Ishikawa (cell line): ENCODE measurements at regions not wholly inside any gene's neighbourhood (a gene's known extent, or its start where the extent isn't known, plus 50 kb on each side); places are given as distances from the start of the nearest gene placed in this dataset.

Experiments
- CEBPB ChIP-seq: IDR thresholded peaks from 2 replicates; pipeline ENCODE4 v1.6.1; 2012
- CREB1 ChIP-seq: IDR thresholded peaks from 2 replicates; pipeline ENCODE4 v1.6.1; 2012; ENCODE audit warnings: low read depth
- EGR1 ChIP-seq: IDR thresholded peaks from 2 replicates; pipeline ENCODE4 v1.6.1; 2012
- EP300 ChIP-seq: IDR thresholded peaks from 2 replicates; pipeline ENCODE4 v1.6.1; 2012; ENCODE audit warnings: borderline replicate concordance
- FOXM1 ChIP-seq: IDR thresholded peaks from 2 replicates; pipeline ENCODE4 v1.6.1; 2012; ENCODE audit warnings: low read depth, borderline replicate concordance
- MAX ChIP-seq: IDR thresholded peaks from 2 replicates; pipeline ENCODE4 v1.6.1; 2012
- NFIC ChIP-seq: IDR thresholded peaks from 2 replicates; pipeline ENCODE4 v1.6.1; 2012
- RAD21 ChIP-seq: IDR thresholded peaks from 2 replicates; pipeline ENCODE4 v1.6.1; 2012; ENCODE audit warnings: low read depth
- REST ChIP-seq: IDR thresholded peaks from 2 replicates; pipeline ENCODE4 v1.6.1; 2012; ENCODE audit warnings: low read depth, mild to moderate bottlenecking
- TAF1 ChIP-seq: IDR thresholded peaks from 2 replicates; pipeline ENCODE4 v1.6.1; 2012; ENCODE audit warnings: low read depth, mild to moderate bottlenecking
- TCF12 ChIP-seq: IDR thresholded peaks from 2 replicates; pipeline ENCODE4 v1.6.1; 2012; ENCODE audit warnings: low read depth
- TEAD4 ChIP-seq: IDR thresholded peaks from 2 replicates; pipeline ENCODE4 v1.6.1; 2012
- USF1 ChIP-seq: IDR thresholded peaks from 2 replicates; pipeline ENCODE4 v1.6.1; 2012
- YY1 ChIP-seq: IDR thresholded peaks from 2 replicates; pipeline ENCODE4 v1.6.1; 2012; ENCODE audit warnings: low read depth
- ZBTB7A ChIP-seq: IDR thresholded peaks from 2 replicates; pipeline ENCODE4 v1.6.1; 2012; ENCODE audit warnings: low read depth

- no peak for TF ChIP-seq MAX
These were observed 379.5 kb upstream of the KLHL29 start for GRCh38 chr2:23005469-23005868.

- TF ChIP-seq YY1 (no peak), CEBPB (no peak), TAF1 (no peak), ZBTB7A (no peak), USF1 (no peak), EGR1 (no peak), NFIC (no peak), REST (no peak)
These were observed 377.2 kb upstream of the KLHL29 start for GRCh38 chr2:23007631-23008235.

- TF ChIP-seq ZBTB7A (no peak), EGR1 (no peak), USF1 (no peak), REST (no peak), NFIC (no peak), MAX (no peak), FOXM1 (no peak), YY1 (no peak), RAD21 (no peak), TAF1 (no peak), TEAD4 (no peak), CEBPB (no peak), CREB1 (no peak), TCF12 (no peak), EP300 (no peak)
These were observed 376.5 kb upstream of the KLHL29 start for GRCh38 chr2:23008440-23008839.

GRCh38 chr2:23008951-23009350, 376.0 kb upstream of the KLHL29 start:
- TF ChIP-seq USF1, result no peak

GRCh38 chr2:23009545-23010149, 375.3 kb upstream of the KLHL29 start:
- TF ChIP-seq TEAD4, result no peak
- TF ChIP-seq FOXM1, result no peak
- TF ChIP-seq EGR1, result no peak
- no peak for TF ChIP-seq RAD21
- TF ChIP-seq CREB1, result no peak

- TF ChIP-seq TCF12 (no peak), USF1 (no peak), ZBTB7A (no peak), NFIC (no peak), TAF1 (no peak), CEBPB (no peak), FOXM1 (no peak), YY1 (no peak), TEAD4 (no peak), EP300 (no peak), EGR1 (no peak), MAX (no peak)
These were observed 372.5 kb upstream of the KLHL29 start for GRCh38 chr2:23012499-23012898.
